Astrocyte of the hippocampus (primary cell): ENCODE measurements at regions not wholly inside any gene's neighbourhood (a gene's known extent, or its start where the extent isn't known, plus 50 kb on each side); places are given as distances from the start of the nearest gene placed in this dataset.

Experiments
- DNase-seq: peaks from one replicate; pipeline ENCODE4 v3.0.0; 2011; ENCODE audit warnings: low read depth, low spot score

DNA sequence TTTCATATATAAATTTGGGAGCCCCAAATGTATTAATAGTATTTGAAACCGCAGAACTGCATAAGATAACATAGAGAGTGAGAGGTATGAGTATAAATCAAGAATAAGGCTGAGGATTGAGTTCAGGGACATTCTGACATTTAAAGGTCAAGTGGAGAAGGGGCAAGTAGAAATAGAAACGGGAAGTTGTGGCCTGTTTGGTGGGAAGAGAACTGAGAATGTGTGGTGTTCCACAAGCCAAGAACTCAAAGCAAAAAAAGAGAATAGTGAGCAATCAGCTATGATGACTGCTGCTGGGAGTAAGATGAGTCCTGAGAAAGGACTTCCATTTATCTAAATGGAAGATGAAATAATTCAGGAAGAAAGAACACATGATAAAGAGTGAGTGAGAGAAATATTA lies 418.4 kb downstream of the CD109 start:
- DNase-seq = no peak

GRCh38 chr6:74113901-74114300 lies 417.9 kb downstream of the CD109 start:
- no peak for DNase-seq

- no peak for DNase-seq
Measured at GRCh38 chr6:74103417-74103816, 407.4 kb downstream of the CD109 start.

GRCh38 chr6:74100719-74101287 lies 404.8 kb downstream of the CD109 start:
- DNase-seq = no peak

DNA sequence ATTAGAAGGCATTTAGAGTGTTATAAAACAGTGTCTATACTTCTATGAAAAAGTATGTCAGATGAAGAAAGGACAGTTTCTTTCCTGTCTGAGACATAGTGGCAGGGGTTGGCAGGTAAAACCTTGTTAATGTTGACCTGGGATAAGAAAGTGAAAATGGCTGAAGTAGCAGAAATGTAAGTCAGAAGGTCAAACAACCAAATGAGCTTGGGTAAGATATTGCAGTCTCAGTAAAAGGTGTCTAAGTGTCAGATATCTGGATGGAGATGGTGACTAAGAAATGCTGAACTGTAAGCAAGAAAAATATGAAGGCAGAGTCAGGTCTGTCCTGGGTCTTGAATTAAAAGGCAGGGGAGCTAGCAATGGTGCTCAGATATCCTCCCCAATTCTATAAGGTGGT lies 400.3 kb downstream of the CD109 start:
- DNase-seq = no peak

- DNase-seq = no peak
Measured at GRCh38 chr6:74093361-74093760, 397.4 kb downstream of the CD109 start.

DNA sequence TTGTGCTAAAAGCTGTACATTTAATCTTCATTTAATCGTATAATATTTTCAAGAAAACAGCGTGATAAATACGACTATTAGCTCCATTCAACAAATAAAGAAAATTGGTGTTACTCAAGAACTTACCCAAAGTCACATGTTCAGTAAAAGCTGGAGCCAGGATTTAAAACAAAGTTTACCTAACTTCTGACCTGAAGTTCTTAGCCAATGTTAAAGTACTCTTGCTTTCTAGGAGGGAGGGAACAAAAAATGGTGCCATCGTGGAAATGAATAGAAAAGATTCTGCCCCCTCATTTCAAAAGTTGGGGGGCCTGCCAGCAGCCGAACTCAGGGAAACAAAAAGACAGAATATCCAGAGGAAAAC lies 395.8 kb downstream of the CD109 start:
- DNase-seq = no peak

DNA sequence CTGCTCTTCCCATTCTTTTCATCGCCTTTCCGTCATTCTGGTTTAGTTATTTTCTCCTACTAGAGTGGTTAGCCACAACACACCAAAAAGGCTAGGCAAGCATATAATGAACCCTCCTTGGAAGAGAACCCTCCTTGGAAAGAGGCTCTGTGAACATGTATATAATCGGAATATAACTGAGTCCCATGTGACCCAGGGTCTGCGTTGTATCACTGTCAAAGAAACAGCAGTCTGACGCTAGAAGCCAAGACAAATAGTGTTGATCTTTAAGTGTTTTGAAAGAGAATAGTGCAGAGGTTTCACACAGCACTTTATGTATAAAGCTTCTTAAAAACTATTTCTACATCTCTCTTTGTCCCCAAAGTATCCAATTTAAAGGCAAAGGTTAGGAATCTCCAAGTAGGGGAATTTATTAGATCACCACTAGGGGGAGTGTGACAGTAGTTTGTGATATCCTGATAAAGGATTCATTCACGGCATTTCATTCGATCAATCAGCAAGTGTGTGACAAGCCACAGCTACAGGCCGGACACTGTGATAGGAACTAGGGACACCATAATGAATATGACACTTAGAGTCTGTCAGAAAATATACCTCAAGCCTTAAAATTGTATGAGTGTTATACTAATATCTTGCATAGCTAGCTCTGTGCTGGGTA lies 395.3 kb downstream of the CD109 start:
- DNase-seq = peak; percentile 44

DNA sequence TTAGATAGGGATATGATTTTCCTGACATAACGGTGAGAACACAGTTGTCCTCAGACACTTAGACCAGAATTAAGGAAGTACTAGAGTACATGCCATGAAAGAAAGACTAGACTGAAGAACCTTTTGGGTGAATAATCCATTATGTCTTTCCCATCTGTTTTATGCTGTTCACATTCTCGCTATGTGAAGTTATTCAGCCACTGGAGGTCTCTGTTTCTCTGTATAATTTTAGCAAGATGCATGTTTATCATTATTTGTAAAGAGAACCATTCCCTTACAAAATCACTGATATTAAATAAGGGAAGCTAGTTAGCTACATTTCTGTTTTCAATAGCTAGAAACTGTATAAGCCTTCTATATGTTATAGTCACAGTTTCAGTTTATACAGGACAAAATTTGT lies 391.9 kb downstream of the CD109 start:
- no peak for DNase-seq

GRCh38 chr6:74075896-74076295 lies 379.9 kb downstream of the CD109 start:
- DNase-seq = no peak

GRCh38 chr6:74075323-74075722 lies 379.3 kb downstream of the CD109 start:
- no peak for DNase-seq

- DNase-seq = no peak
Measured at GRCh38 chr6:74074645-74075044, 378.6 kb downstream of the CD109 start.

DNA sequence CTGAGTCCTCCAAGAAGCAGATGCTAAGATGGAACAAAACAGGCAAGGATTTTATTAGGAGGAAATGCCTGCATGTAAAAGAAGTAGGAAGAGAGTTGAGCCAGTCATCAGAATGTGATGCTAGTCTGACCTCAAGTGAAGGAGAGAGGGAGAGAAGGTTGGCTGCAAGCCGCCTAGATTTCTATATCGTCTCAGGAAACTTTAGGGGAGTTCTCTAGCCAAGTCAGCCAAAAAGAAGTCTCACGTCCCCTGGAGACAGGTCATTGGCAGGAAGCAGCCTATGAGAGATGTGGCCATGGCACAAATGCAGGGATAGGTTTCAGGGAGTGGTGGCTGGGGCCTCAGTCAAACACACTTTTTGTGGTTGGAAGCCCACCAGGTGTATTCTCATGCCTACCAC lies 378.0 kb downstream of the CD109 start:
- no peak for DNase-seq

DNA sequence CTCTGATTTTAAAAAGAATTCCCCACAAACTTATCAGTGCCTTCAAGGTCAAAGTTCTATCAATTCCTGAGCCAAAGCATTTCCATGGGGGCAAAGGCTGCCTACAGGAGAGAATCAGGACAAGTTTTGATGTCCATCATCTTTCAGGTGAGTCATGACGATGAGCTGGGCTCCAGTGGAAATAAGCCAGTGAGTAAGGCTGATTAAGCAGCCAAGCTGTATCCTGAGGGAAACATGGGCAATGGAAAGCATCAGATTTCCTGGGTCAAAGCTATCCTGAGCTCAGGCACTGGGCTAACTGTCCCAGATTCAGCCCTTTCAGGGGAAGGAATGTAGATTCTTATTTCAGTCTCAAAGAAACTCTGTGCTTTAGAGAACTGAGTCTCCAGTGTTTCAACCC lies 377.4 kb downstream of the CD109 start:
- DNase-seq = no peak

GRCh38 chr6:74071214-74071613 lies 375.2 kb downstream of the CD109 start:
- DNase-seq = no peak

DNA sequence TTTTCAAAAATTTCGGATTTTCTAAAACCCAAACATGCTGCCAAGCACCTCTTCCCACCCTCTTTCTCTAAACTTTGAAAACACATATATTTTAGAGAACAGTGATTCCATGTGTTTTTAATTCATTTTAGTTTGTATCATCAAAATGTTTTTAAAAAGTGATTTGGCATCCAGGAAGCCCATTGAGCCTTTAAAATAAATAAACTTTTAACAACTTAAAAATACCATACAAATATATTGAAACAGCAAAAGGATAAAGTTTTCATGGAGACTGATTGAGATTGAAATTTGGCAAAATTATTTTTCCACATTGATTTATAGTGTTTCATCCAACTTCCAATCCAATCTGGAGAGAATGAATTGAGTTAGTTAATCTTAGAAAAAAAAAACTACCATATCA lies 374.7 kb downstream of the CD109 start:
- DNase-seq = no peak

GRCh38 chr6:74070091-74070490 lies 374.1 kb downstream of the CD109 start:
- DNase-seq = peak; percentile 5

DNA sequence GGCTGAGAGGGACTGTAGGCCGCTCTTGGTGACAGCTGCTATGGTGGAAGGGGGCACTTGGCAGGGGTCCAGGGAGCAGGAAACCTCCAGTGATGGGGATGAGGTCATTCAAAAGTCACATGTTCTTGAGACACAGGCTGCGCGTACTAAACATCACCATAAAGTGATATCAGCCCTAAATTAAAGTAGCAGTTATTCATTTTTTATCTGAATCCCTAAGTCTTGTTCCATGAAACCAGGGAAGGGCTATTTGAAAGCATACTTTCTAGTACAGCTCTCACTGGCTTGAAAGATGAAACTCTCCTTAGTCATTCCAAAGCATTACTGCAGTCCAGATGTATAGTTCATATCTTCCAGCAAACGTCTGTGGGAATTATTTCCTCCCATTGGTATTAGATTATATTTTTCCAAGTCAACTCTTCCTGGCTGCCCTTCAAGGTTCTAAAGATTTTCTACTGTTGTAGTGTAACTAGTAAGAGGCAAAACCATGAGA lies 373.1 kb downstream of the CD109 start:
- no peak for DNase-seq

GRCh38 chr6:74066168-74066871 lies 370.3 kb downstream of the CD109 start:
- DNase-seq = no peak

GRCh38 chr6:74065705-74066104 lies 369.7 kb downstream of the CD109 start:
- no peak for DNase-seq

DNA sequence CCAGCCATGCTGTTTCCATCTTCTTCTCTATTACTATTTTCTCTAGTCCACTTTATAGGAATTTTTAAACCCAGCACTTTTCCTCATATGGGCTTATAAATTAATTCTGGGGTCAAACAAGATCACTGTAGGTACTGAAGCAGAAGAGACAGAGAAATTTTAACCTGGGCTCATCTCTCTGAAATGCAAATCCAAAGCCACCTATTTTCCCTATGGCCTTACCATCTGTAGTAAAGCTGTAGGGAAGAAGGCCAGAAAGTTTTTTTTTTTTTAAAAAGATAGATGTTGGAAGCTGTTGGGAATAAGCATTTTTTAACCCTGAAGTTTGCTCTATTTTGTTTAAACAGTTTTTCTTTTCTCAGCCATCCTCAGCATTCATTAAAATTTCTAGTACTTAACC lies 367.4 kb downstream of the CD109 start:
- no peak for DNase-seq

GRCh38 chr6:74061201-74061600 lies 365.2 kb downstream of the CD109 start:
- DNase-seq = no peak

- DNase-seq = no peak
Measured at GRCh38 chr6:74060354-74060753, 364.4 kb downstream of the CD109 start.
